ENCODE measurements at regions not wholly inside any gene's neighbourhood (a gene's known extent, or its start where the extent isn't known, plus 50 kb on each side); places are given as distances from the start of the nearest gene placed in this dataset.

GRCh38 chr5:161093100-161093499, 241.1 kb upstream of the ATP10B start:
- Histone ChIP-seq H3K27me3 (ENCODE audit: control insufficient read depth, insufficient read depth, low read length) (no peaks in the 10 kb centered on the region), H3K4me3 (ENCODE audit: insufficient read depth, low read depth, low read length) (no peak overlapping the region), H3K36me3 (replicated peaks; ENCODE audit: control insufficient read depth, insufficient read depth, low read length) (no peaks in the 10 kb centered on the region)
- DNase-seq, result no peak

- no peaks in the 10 kb centered on the region for H3K27me3 ChIP-seq (ENCODE audit: control insufficient read depth, insufficient read depth, low read length)
- H3K36me3 ChIP-seq (replicated peaks; ENCODE audit: control insufficient read depth, insufficient read depth, low read length), result no peaks in the 10 kb centered on the region
- DNase-seq, result no peak
Measured at GRCh38 chr5:161089569-161089968, 237.6 kb upstream of the ATP10B start.

GRCh38 chr5:161086461-161086860, 234.4 kb upstream of the ATP10B start:
- DNase-seq, result no peak
- H3K4me3 ChIP-seq (ENCODE audit: insufficient read depth, low read depth, low read length), result no peak overlapping the region
- no peaks in the 10 kb centered on the region for H3K36me3 ChIP-seq (replicated peaks; ENCODE audit: control insufficient read depth, insufficient read depth, low read length)
- no peaks in the 10 kb centered on the region for H3K27me3 ChIP-seq (ENCODE audit: control insufficient read depth, insufficient read depth, low read length)

More at GRCh38 chr5:161089569-161089968, 237.6 kb upstream of the ATP10B start:
- H3K4me3 ChIP-seq (ENCODE audit: insufficient read depth, low read depth, low read length), result no peak overlapping the region

- Histone ChIP-seq H3K27me3 (ENCODE audit: control insufficient read depth, insufficient read depth, low read length) (no peaks in the 10 kb centered on the region), H3K4me3 (ENCODE audit: insufficient read depth, low read depth, low read length) (no peak overlapping the region), H3K36me3 (replicated peaks; ENCODE audit: control insufficient read depth, insufficient read depth, low read length) (no peaks in the 10 kb centered on the region)
- no peak for DNase-seq
Measured at GRCh38 chr5:161085056-161085455, 233.0 kb upstream of the ATP10B start.

GRCh38 chr5:161084115-161084514, 232.1 kb upstream of the ATP10B start:
- H3K36me3 ChIP-seq (replicated peaks; ENCODE audit: control insufficient read depth, insufficient read depth, low read length), result no peaks in the 10 kb centered on the region
- no peak for DNase-seq
- no peaks in the 10 kb centered on the region for H3K27me3 ChIP-seq (ENCODE audit: control insufficient read depth, insufficient read depth, low read length)
- no peak overlapping the region for H3K4me3 ChIP-seq (ENCODE audit: insufficient read depth, low read depth, low read length)

- Histone ChIP-seq H3K36me3 (replicated peaks; ENCODE audit: control insufficient read depth, insufficient read depth, low read length) (no peaks in the 10 kb centered on the region), H3K27me3 (ENCODE audit: control insufficient read depth, insufficient read depth, low read length) (no peaks in the 10 kb centered on the region), H3K4me3 (ENCODE audit: insufficient read depth, low read depth, low read length) (no peak overlapping the region)
- DNase-seq, result no peak
Measured at GRCh38 chr5:161078793-161079192, 226.8 kb upstream of the ATP10B start.

GRCh38 chr5:161077936-161078545, 226.0 kb upstream of the ATP10B start:
- no peak for DNase-seq
- no peaks in the 10 kb centered on the region for H3K27me3 ChIP-seq (ENCODE audit: control insufficient read depth, insufficient read depth, low read length)
- H3K4me3 ChIP-seq (ENCODE audit: insufficient read depth, low read depth, low read length), result no peak overlapping the region
- H3K36me3 ChIP-seq (replicated peaks; ENCODE audit: control insufficient read depth, insufficient read depth, low read length), result no peaks in the 10 kb centered on the region

- Histone ChIP-seq H3K4me3 (ENCODE audit: insufficient read depth, low read depth, low read length) (no peak overlapping the region), H3K36me3 (replicated peaks; ENCODE audit: control insufficient read depth, insufficient read depth, low read length) (no peaks in the 10 kb centered on the region), H3K27me3 (ENCODE audit: control insufficient read depth, insufficient read depth, low read length) (no peaks in the 10 kb centered on the region)
- DNase-seq, result no peak
Measured at GRCh38 chr5:161077496-161077895, 225.5 kb upstream of the ATP10B start.

- no peaks in the 10 kb centered on the region for H3K27me3 ChIP-seq (ENCODE audit: control insufficient read depth, insufficient read depth, low read length)
- no peaks in the 10 kb centered on the region for H3K36me3 ChIP-seq (replicated peaks; ENCODE audit: control insufficient read depth, insufficient read depth, low read length)
- DNase-seq, result peak; percentile 2
Measured at GRCh38 chr5:161064781-161065180, 212.8 kb upstream of the ATP10B start.

GRCh38 chr5:161064297-161064696, 212.3 kb upstream of the ATP10B start:
- Histone ChIP-seq H3K36me3 (replicated peaks; ENCODE audit: control insufficient read depth, insufficient read depth, low read length) (no peaks in the 10 kb centered on the region), H3K27me3 (ENCODE audit: control insufficient read depth, insufficient read depth, low read length) (no peaks in the 10 kb centered on the region), H3K4me3 (ENCODE audit: insufficient read depth, low read depth, low read length) (no peak overlapping the region)
- DNase-seq, result peak; percentile 3

More at GRCh38 chr5:161064781-161065180, 212.8 kb upstream of the ATP10B start:
- no peak overlapping the region for H3K4me3 ChIP-seq (ENCODE audit: insufficient read depth, low read depth, low read length)

GRCh38 chr5:161058781-161059180, 206.8 kb upstream of the ATP10B start:
- Histone ChIP-seq H3K4me3 (ENCODE audit: insufficient read depth, low read depth, low read length) (no peak overlapping the region), H3K27me3 (ENCODE audit: control insufficient read depth, insufficient read depth, low read length) (no peaks in the 10 kb centered on the region), H3K36me3 (replicated peaks; ENCODE audit: control insufficient read depth, insufficient read depth, low read length) (no peaks in the 10 kb centered on the region)
- no peak for DNase-seq

GRCh38 chr5:161051920-161052500, 200.0 kb upstream of the ATP10B start:
- no peak overlapping the region for H3K4me3 ChIP-seq (ENCODE audit: insufficient read depth, low read depth, low read length)
- H3K27me3 ChIP-seq (ENCODE audit: control insufficient read depth, insufficient read depth, low read length), result no peaks in the 10 kb centered on the region
- DNase-seq, result no peak
- no peaks in the 10 kb centered on the region for H3K36me3 ChIP-seq (replicated peaks; ENCODE audit: control insufficient read depth, insufficient read depth, low read length)

- Histone ChIP-seq H3K4me3 (ENCODE audit: insufficient read depth, low read depth, low read length) (no peak overlapping the region), H3K36me3 (replicated peaks; ENCODE audit: control insufficient read depth, insufficient read depth, low read length) (no peaks in the 10 kb centered on the region), H3K27me3 (ENCODE audit: control insufficient read depth, insufficient read depth, low read length) (no peaks in the 10 kb centered on the region)
- no peak for DNase-seq
Measured at GRCh38 chr5:161047024-161047423, 195.0 kb upstream of the ATP10B start.

- no peaks in the 10 kb centered on the region for H3K36me3 ChIP-seq (replicated peaks; ENCODE audit: control insufficient read depth, insufficient read depth, low read length)
Measured at GRCh38 chr5:161042862-161043261, 190.9 kb upstream of the ATP10B start.

GRCh38 chr5:161042443-161042842, 190.4 kb upstream of the ATP10B start:
- DNase-seq, result no peak
- Histone ChIP-seq H3K36me3 (replicated peaks; ENCODE audit: control insufficient read depth, insufficient read depth, low read length) (no peaks in the 10 kb centered on the region), H3K4me3 (ENCODE audit: insufficient read depth, low read depth, low read length) (no peak overlapping the region), H3K27me3 (ENCODE audit: control insufficient read depth, insufficient read depth, low read length) (no peaks in the 10 kb centered on the region)

More at GRCh38 chr5:161042862-161043261, 190.9 kb upstream of the ATP10B start:
- no peak overlapping the region for H3K4me3 ChIP-seq (ENCODE audit: insufficient read depth, low read depth, low read length)
- H3K27me3 ChIP-seq (ENCODE audit: control insufficient read depth, insufficient read depth, low read length), result no peaks in the 10 kb centered on the region
- no peak for DNase-seq
